OCI-LY3 (cell line): ENCODE measurements at regions not wholly inside any gene's neighbourhood (a gene's known extent, or its start where the extent isn't known, plus 50 kb on each side); places are given as distances from the start of the nearest gene placed in this dataset.

Experiments
- H2AFZ ChIP-seq: fragments of 200-600, 300-600 bp; shearing (Covaris generic); 2 replicates; pipeline ENCODE4 v1.6.0; 2014; ENCODE audit warnings: antibody characterized with exemption, low read depth, low read length
- H3K27ac ChIP-seq: fragments of 200-600, 300-600 bp; sonication (generic); 2 replicates; pipeline ENCODE4 v1.5.1; 2014; ENCODE audit warnings: mild to moderate bottlenecking, low read length, moderate library complexity, mixed read lengths
- H3K27me3 ChIP-seq: fragments of 200-600, 300-600 bp; sonication (generic); 2 replicates; pipeline ENCODE4 v1.6.1; 2014; ENCODE audit warnings: low read depth, low read length, mixed read lengths
- H3K36me3 ChIP-seq: fragments of 200-600, 300-600 bp; sonication (generic); replicated peaks from 2 replicates; pipeline ENCODE3; 2014; ENCODE audit warnings: low read depth, low read length, mixed read lengths
- H3K4me1 ChIP-seq: fragments of 300-600, 200-600 bp; sonication (generic); 2 replicates; pipeline ENCODE4 v1.6.1; 2014; ENCODE audit warnings: low read length, mixed read lengths
- H3K4me2 ChIP-seq: fragments of 200-600, 300-600 bp; sonication (generic); 2 replicates; pipeline ENCODE4 v1.6.1; 2014; ENCODE audit warnings: low read length, mixed read lengths
- H3K4me3 ChIP-seq: fragments of 300-600, 200-600 bp; sonication (generic); 2 replicates; pipeline ENCODE4 v1.5.1; 2014; ENCODE audit warnings: antibody characterized with exemption, mild to moderate bottlenecking, low read length, moderate library complexity
- H3K79me2 ChIP-seq: fragments of 300-600, 200-600 bp; shearing (Covaris generic); 2 replicates; pipeline ENCODE4 v1.6.1; 2014; ENCODE audit warnings: mild to moderate bottlenecking, low read length, mixed read lengths
- H3K9ac ChIP-seq: fragments of 300-600, 200-600 bp; shearing (Covaris generic); 2 replicates; pipeline ENCODE4 v1.6.0; 2014; ENCODE audit warnings: mild to moderate bottlenecking, low read length, moderate library complexity
- H3K9me3 ChIP-seq: fragments of 200-600, 300-600 bp; shearing (Covaris generic); 2 replicates; pipeline ENCODE4 v1.6.1; 2014; ENCODE audit warnings: low read length, mixed read lengths; ENCODE audit not compliant: insufficient read depth
- H4K20me1 ChIP-seq: fragments of 200-600, 300-600 bp; sonication (generic); 2 replicates; pipeline ENCODE4 v1.6.1; 2016; ENCODE audit warnings: low read length, mixed read lengths; ENCODE audit not compliant: insufficient read depth
- CTCF ChIP-seq: fragments of 200-600, 300-600 bp; sonication (generic); IDR thresholded peaks from 2 replicates; pipeline ENCODE4 v1.5.1; 2014; ENCODE audit warnings: antibody characterized with exemption, low read length, low read depth
- EZH2phosphoT487 ChIP-seq: fragments of 200-600 bp; shearing (Covaris generic); IDR thresholded peaks from 2 replicates; pipeline ENCODE4 v1.6.1; 2018; ENCODE audit warnings: antibody characterized with exemption, mixed run types, low read depth

- H2AFZ ChIP-seq, result 0 out of 2 replicates have a peak overlapping the region, but pooled peaks have one; percentile 70
- 0 out of 2 replicates have a peak, but pooled peaks cover 4% of the 10 kb centered on the region for H3K4me1 ChIP-seq
- TF ChIP-seq EZH2phosphoT487 (no peak), CTCF (peak; percentile 70)
- H3K9me3 ChIP-seq, result no peaks in the 10 kb centered on the region
- H3K9ac ChIP-seq, result 0 out of 2 replicates have a peak overlapping the region, but pooled peaks have one; percentile 6
- no peaks in the 10 kb centered on the region for H3K79me2 ChIP-seq
- H3K4me2 ChIP-seq, result peak overlapping the region; percentile 63
- H3K36me3 ChIP-seq, result no peaks in the 10 kb centered on the region
- H3K27ac ChIP-seq, result no peak overlapping the region
- no peaks in the 10 kb centered on the region for H4K20me1 ChIP-seq
- peak overlapping the region; percentile 68 for H3K4me3 ChIP-seq
- no peaks in the 10 kb centered on the region for H3K27me3 ChIP-seq
These were observed 342.4 kb upstream of the GRIA1 start for GRCh38 chr5:153147891-153148623.

- no peaks in the 10 kb centered on the region for H3K27me3 ChIP-seq
- 0 out of 2 replicates have a peak, but pooled peaks cover 4% of the 10 kb centered on the region for H3K4me1 ChIP-seq
- no peak overlapping the region for H3K9ac ChIP-seq
- no peaks in the 10 kb centered on the region for H3K36me3 ChIP-seq
- no peak overlapping the region for H3K4me3 ChIP-seq
- H3K79me2 ChIP-seq, result no peaks in the 10 kb centered on the region
- no peak overlapping the region for H2AFZ ChIP-seq
- no peaks in the 10 kb centered on the region for H3K9me3 ChIP-seq
- H3K4me2 ChIP-seq, result 0 out of 2 replicates have a peak overlapping the region, but pooled peaks have one; percentile 63
- no peak overlapping the region for H3K27ac ChIP-seq
- no peaks in the 10 kb centered on the region for H4K20me1 ChIP-seq
- no peak for TF ChIP-seq EZH2phosphoT487
- no peak for TF ChIP-seq CTCF
These were observed 341.9 kb upstream of the GRIA1 start for GRCh38 chr5:153148624-153148976.

- no peaks in the 10 kb centered on the region for H4K20me1 ChIP-seq
- H3K9me3 ChIP-seq, result no peaks in the 10 kb centered on the region
- H3K27ac ChIP-seq, result no peak overlapping the region
- H3K27me3 ChIP-seq, result no peaks in the 10 kb centered on the region
- no peak overlapping the region for H2AFZ ChIP-seq
- H3K9ac ChIP-seq, result no peak overlapping the region
- no peak for TF ChIP-seq EZH2phosphoT487
- TF ChIP-seq CTCF, result no peak
- H3K79me2 ChIP-seq, result no peaks in the 10 kb centered on the region
- H3K4me1 ChIP-seq, result 0 out of 2 replicates have a peak, but pooled peaks cover 4% of the 10 kb centered on the region
- H3K36me3 ChIP-seq, result no peaks in the 10 kb centered on the region
- no peak overlapping the region for H3K4me2 ChIP-seq
- no peak overlapping the region for H3K4me3 ChIP-seq
These were observed 338.9 kb upstream of the GRIA1 start for GRCh38 chr5:153151558-153151957.

GRCh38 chr5:153153086-153153485 lies 337.4 kb upstream of the GRIA1 start:
- no peaks in the 10 kb centered on the region for H3K79me2 ChIP-seq
- no peaks in the 10 kb centered on the region for H3K27me3 ChIP-seq
- no peak overlapping the region for H3K9ac ChIP-seq
- no peak overlapping the region for H3K4me3 ChIP-seq
- no peaks in the 10 kb centered on the region for H3K36me3 ChIP-seq
- no peaks in the 10 kb centered on the region for H4K20me1 ChIP-seq
- H3K4me1 ChIP-seq, result 0 out of 2 replicates have a peak, but pooled peaks cover 4% of the 10 kb centered on the region
- no peak overlapping the region for H3K4me2 ChIP-seq
- H3K27ac ChIP-seq, result no peak overlapping the region
- no peaks in the 10 kb centered on the region for H3K9me3 ChIP-seq
- no peak overlapping the region for H2AFZ ChIP-seq
- TF ChIP-seq CTCF (no peak), EZH2phosphoT487 (no peak)
